ENCODE measurements at regions not wholly inside any gene's neighbourhood (a gene's known extent, or its start where the extent isn't known, plus 50 kb on each side); places are given as distances from the start of the nearest gene placed in this dataset.
"Not testable (repeated sequence)": the region's sequence is repeated elsewhere in the genome, so short reads cannot be mapped to it uniquely, and the experiment has no call there.

DNA sequence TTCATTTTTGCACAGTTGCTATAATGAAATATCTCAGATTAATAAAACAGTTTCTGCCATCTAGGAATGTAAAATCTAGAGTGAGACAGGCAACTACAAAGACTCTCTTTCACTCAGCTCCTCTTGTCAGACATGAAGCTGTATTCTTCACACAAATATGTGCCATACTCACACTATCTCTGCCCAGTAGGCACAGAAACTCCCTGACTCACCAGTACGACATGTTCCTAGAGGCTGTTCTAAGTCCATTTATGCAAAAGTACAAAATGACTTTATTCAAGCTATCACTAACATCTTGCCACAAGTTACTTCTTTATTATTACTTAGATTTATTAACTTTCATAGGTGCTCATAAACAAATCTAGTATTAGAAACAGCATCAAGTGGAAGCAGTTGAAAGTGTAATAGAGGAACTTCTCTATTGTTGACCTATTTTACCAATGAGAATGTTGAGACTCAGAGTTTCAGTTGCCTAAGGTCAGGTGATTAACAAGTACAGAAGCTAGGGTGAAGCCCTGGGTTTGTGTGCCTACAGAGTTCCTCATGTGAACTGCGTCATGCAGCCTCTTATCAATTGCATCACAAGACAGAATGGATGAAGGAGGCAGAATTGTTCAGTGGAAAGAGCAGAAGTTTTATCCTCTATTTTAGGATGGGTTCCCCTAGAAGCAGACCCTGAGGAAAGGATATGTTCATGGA, 98.9 kb downstream of the RGS2 start:
- DNase-seq = peak in 1 of 2 donors; percentile 56

DNA sequence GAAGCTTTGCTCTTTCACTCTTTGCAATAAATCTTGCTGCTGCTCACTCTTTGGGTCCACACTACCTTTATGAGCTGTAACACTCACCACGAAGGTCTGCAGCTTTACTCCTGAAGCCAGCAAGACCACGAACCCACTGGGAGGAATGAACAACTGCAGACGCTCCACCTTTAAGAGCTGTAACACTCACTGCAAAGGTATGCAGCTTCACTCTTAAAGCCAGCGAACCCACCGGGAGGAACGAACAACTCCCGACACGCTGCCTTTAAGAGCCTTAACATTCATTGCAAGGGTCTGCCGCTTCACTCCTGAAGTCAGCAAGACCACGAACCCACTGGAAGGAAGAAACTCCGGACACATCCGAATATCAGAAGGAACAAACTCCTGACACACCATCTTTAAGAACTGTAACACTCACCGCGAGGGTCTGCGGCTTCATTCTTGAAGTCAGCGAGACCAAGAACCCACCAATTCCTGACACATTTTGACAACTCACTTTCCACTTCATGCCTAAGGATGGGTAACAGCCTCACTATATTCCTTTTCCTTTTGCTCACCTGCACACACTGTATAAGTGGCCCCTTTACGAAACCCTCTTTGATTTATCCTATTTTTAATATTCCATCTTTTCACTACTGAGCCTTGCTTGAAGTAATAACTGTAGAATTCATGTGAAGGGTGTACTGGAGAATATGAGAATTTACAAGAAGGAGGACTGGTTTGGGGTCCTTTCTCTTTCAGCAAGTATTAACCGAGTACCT, 103.2 kb downstream of the RGS2 start:
- DNase-seq = not testable (repeated sequence)

DNA sequence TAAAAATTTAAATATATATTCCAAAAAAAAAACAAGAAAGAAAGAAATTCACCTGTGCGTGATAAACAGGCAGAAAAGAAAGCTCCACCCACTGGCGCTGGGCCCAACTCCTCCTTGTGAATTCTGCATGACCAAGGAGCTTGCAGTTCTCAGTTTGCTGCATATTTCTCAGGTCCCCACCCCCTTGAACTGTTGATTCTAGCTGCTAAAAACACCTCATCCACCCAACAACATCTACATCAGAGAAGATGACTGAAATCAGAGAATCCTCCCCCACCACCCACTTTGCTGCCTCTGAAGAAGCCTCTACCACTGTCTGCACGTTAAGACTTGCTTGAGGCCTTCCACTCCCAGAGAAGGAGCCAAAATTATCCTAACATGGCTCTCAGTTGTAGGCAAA, 104.8 kb downstream of the RGS2 start:
- DNase-seq = no peak

DNA sequence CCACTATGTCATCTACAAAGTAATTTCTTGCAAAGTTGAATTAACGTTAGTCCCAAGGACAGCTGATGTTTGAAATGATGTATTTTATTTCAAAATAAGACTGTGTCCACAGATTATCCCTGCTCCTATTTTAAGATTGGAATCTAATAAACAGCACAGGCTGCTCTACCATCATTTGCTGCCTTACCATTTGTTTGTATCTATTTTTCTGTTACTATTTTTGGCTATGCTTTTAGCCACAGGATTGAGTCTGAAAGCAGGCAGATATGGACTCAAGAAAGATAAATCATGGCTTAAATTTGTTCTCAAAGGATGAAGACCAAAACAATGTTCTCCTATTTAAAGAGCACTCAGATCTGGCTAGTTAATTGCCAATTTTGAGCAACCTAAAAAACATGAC, 105.3 kb downstream of the RGS2 start:
- DNase-seq = no peak

DNA sequence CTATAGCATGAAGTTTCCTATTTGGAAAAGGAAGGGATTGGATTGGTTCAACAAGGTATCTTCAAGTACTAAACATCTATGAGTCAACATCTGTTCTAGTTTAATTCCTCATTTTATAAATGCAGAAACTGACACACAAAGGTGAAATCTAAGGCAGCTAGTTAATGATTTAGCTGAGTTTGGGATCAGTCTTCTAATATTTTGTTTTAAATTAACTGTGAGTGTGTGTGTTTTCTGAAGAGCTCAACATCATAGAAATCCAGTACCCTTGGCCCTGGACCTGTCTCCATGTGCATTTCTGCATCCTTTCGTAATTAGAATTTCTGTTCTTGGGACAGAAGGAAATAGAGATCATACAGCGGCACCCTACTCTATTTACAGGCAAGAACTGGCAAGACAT, 105.9 kb downstream of the RGS2 start:
- no peak for DNase-seq

DNA sequence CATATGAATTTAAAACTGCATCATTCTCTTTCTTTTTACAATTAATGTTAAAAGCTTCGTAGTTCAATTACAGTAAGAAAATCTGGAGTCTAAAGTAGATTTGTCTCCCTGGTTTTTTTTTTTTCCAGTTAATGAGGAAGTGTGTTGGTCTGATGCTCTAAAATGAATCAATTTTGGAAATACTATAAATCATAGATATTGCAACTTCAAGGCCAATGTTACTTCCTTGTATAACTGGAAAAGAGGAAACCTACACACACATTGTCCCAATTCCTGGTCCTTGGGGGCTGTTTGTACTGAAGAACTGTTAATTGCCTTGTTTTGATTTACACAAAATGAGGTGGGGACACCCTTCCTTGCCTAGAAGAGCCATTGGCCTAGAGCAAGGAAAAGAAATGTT, 107.2 kb downstream of the RGS2 start:
- no peak for DNase-seq

DNA sequence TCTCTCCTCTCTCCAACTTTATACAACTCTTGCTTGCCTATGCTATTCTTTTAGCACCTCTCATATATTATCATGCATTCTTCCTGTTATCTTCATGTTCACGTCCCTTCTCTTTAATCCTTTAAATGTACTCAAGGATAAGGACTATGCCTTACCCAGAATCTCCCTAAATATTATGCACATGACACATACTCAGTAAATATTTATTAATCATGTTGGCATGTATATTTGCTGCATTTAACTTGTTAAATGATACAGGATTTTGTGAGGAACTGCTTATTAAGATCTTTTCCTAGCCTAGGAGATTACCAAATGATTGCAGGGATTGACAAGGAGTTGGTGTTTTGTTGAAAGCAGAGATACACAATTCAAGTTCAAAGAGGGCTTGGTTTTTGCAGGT, 109.4 kb downstream of the RGS2 start:
- DNase-seq = no peak

DNA sequence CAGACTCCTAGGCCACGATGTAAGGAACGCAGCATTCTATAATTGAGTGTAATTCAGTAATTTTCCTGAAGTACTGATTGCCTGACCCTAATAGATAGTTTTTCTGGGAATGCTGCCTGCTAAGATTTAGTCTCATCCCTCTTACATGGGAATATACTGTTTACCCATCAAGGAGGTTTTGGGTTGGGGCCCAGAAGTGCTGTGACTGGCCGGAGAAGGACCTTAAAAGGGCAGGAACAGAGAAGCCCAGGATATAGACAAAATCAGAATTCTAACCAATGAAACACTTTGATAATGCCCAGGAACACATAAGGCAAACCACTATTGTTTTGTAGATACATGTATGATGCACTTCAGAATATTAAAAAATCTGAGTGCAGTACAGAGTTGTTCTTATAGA, 111.6 kb downstream of the RGS2 start:
- DNase-seq = no peak

DNA sequence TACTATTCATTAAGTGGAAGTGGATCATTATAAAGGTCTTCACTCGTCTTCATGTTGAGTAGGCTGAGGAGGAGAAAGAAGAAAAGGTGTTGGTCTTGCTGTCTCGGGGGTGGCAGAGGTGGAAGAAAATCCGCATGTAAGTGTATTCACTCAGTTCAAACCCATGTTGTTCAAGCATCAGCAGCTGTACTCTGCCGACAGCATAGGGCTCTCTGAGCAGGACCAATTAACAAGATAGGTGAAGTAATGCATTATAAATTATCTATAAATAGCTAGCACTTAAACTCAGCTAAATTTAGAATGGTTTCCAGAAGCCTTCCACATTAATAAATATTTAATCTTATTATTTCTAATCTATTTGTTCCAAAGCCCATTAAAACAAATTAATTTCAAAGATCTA, 116.8 kb downstream of the RGS2 start:
- no peak for DNase-seq

DNA sequence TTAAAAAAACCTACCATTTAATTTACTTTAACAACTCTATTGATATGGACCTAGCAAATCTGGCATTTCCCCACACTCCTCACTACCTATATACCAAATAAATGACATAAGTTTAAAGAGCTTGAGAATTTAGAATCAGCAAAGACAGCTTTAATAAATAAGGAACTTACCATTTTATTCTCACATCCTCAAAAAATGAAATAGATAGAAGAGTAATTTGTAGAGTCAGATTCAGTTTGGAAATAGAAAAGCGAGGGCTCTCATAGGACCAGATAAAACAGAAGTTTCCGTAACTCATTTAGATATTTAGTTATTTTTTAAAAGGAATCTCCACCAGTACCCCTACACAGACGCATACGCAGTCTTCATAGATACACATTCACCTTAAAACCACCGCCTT, 117.9 kb downstream of the RGS2 start:
- no peak for DNase-seq

DNA sequence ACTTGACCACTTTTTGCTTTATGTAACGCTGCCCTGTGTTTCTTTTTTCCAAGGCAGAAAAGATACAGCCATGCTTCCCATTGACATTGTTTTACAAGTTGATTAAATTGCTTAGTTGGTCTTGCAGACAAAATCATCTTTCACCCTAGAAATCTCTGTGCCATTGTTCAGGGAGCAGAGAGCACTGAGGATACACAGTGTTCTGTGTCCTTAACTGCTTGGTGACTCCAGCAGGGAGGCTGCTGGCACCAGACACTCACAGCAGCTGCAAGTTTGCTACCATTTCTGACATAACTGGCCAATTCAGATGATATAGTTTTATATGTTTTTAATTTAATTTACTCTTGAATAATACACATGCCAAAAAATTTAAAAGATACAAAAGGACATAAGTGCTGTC, 118.7 kb downstream of the RGS2 start:
- DNase-seq = no peak

DNA sequence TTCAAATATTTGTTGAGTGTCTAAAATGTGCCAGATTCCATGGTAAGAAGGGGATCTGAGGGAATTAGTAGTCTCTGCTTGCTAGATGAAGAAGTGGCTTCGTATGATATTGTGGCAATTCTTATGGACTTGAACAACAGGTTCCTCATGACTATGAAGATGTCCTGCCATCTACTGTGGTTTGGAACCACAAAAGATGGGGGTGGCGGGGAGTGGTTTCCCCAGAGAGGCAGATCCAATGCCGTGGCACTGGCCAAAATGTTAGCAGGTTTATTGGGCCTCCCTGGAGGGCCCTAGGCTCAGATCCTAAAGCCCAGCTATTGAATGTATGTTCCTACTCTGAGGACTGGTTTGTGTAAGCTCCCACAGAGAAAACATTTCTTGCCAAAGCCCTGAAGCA, 120.8 kb downstream of the RGS2 start:
- no peak for DNase-seq

DNA sequence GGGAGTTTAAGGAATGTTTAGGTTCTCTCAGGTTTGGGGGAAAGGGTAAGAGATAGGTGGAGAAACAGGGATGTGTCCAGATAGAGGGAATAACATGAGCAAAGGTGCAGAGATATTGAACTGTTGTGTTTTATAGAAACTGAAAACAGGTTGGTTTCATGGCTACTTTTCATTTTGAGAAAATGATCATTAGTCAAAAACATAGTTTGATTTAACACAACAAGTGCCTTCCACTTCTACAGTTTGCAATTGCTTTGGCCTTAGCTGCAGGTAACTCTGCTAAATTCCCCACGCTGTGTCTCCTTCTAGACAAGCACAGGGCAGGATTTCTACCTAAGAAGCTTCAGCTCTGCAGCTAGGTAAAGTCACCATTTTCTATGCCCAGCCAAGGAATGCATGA, 124.9 kb downstream of the RGS2 start:
- no peak for DNase-seq

DNA sequence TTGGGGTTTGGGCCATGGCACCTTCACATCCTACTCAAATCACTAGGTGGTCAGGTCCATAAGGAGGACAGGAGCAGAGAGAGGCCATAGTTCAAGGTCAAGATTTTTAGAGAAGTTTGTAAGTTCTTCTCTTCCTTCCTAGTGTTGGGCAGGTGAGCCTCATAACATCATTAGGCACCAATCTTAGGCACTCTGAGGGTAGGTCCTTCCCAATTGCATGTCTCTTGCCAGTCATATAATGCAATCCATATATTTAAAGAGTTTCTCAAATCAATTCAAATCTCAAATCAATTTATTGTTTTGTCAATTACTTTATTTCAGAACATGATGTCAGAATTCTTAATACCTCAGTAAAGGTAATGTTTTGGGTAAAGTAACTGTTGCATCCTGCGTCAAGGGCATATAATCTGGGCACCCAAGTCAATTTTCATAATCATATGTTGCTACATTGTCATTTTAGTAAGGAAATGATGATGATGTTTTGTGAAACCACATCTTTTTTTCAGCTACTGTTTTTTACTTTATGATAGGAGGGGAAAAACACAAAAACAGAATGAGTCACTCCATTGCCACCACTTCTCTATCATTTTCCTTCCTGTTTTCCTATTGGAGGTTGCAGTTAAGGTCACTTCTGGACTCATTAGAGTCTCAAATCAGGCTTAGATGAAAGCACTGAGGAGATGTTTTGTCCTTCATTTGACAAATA, 122.7 kb downstream of the UCHL5 start:
- peak in 1 of 2 donors; percentile 30 for DNase-seq

DNA sequence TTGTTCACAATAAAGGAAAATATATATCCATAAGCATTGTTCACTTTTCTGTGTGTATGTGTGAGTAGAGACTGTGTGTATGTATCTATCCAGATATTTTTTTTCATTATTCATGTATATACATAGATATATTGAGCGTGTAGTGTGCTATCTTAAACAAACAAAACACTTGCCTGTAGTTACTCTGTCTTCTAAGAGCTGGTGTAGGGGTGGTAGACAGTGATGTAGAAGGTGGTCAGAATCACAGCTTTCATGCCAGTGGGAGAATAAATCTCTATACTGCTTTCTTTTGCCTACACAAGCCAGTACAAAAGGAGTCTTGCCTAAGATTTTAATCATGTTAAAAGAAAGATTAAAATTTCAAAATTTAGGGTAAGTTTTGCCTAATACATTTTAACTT, 122.0 kb downstream of the UCHL5 start:
- DNase-seq = no peak

DNA sequence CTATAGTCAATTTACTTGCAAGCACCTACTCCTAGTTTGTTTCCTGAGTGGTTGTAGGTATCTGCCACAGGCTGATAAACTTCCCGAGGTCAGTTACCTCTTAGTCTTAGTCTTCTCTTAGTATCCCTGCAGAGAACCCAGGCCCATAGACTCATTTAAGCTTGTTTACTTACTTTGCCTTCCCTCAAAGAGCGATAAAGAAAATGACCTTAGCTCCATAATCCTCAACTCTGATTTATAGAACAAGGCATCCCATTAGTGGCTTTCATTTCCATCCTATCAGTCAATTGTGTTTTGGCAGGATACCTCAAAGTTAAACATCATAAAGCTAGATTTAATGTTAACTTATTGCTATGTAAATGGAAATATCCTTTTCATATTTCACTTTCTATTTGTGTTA, 119.7 kb downstream of the UCHL5 start:
- no peak for DNase-seq

DNA sequence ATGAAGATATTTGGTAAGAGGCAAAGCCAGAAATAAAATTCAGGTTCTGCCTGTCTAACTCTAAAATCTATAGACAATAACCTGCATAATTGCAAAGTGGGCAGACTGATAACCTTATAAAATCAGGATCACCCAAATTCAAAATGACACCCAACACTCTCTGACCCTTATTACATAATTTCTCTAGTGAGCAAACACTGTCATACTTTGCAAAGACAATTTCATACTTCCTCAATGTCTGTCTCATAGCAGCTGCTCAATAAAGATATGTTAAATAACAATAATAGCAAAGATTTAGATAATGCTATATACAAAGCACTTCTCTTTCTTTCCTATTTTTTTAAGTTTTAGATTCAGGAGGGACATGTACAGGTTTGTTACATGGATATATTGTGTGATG, 118.5 kb downstream of the UCHL5 start:
- no peak for DNase-seq

DNA sequence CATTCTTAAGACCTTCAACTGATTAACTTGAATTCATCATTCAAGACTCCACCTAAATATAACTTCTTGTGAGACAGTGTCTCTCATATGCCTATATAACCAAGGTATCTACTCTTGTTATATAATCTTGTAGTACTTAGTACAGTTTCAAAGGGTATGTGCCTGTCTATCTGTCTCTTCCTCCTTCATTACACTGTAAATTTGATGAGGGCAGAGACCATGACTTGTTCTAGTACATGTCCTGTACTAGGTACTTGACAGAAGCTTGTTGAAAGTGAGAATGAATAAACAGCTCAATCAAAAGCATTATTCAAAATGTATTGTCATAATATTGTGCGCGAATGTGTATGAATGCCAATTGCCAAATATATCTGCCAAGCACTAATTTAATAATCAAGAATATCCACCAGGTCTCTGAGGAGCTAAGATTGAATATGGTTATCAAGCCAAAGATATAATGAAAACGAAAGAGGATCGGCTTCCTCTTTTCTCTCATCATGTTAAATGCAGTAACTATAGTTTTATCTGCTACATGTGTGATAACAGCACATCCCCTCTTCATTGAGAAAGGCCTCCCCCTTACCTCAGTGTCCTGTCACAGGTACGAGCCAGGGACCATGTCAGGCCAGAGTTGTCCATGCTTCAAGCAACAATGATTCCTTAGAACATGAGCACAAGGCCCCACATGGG, 117.3 kb downstream of the UCHL5 start:
- DNase-seq = no peak

DNA sequence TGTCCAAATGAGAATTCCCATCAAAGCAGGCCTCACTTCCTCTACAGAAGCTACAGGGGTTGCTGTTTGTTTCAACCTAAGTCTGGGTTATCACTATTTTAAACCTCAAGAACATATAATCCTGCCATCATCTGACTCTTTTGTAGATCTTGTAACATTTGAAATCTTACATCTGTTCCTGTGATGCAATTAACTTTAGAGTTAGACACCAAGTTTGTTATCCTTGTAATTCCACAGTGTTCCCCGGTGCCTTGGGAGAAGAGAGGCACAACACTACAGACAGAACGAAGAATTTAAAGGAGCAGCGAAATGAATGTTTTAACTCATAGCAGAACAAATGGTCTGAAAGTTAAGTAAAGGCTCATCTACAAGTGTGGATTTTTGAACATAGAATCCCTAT, 116.1 kb downstream of the UCHL5 start:
- DNase-seq = no peak

DNA sequence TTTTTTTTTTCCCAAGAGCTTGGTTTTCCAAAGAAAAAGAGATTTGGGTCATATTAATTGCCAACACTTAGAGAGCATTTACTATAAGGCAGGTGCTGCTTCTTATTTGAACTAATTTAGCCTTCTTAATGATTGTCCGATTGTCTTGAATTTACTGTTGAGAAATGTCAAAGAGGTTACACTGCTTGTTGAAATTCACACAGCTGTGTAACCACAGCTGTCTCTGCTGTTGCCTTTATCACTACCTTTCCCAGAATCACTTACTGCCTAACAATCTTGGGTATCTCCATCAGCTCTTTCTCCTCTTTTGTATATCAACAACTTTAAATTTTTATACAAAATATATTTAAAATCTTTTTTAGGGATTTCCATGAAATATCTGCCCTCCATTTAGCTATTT, 115.6 kb downstream of the UCHL5 start:
- no peak for DNase-seq

DNA sequence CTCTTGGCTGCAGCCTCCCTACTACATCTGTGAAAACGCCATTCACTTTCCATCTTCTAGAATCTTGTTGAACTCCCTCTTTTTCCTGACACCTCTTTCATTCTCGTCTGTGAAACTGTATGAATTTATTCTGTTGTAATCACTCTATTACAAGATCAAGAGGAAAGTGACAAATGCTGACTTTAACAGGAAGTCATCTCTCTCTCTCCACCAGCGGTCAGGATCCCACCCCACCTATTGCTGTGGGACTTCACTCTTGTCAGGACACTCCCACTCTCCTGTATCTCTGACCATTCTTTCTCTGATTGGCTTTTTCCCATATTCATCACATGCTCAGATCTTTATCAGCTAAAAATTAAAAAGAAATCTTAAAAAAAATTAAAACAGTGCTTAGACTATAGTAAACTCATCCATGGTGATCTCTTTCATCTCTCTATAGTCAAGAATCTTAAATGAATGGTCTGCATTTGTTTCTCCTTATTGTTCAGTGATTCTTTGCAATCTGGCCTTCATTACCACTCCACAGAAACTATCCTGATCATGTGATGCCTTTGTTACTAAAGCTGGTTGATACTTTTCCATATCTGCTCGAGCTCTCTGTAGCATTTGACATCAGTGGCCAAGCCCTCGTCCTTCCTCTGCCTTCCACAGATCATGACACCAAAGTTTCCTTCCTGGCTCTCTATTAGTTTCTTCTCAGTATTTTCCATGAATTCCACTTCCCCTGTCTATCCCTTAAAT, 113.6 kb downstream of the UCHL5 start:
- peak in 1 of 2 donors; percentile 29 for DNase-seq

DNA sequence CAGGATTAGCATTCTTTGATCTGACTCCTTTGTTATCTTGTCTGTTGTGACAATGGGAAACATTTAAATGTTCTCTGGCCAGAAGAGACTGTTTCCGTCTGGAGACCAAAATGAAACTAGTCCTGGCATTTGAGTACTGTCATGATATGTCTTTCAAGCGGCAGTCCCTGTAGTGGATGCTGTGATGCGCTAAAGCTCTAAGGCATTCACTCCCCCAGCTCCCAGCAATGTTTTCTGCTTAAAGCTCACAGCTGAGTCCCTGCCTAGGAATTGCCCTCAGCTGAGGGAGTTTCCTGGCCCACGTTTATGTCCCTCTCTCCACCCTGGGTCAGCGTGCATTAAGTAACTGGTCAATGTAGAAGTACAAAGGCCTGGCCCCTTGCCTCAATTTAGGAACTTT, 109.4 kb downstream of the UCHL5 start:
- DNase-seq = no peak

DNA sequence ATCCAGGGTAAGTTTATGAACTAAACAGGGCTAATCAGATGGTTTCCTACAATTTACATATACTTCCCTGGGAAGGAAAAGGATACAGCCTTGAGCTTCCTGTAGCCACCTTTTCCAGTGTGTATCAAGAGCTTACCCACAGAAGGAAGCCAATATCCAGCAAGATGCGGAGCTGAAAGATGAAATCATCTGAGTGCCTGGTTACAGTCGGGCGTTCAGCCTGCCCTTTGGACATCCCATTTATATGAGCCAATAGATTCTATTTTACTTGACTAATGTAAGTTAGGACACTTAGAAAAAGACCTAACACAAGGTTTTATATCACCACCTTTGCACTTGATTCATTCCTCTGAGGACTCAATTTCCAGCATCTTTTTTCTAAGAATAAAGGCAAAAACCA, 108.2 kb downstream of the UCHL5 start:
- DNase-seq = no peak
